H9 (cell line): ENCODE measurements at regions not wholly inside any gene's neighbourhood (a gene's known extent, or its start where the extent isn't known, plus 50 kb on each side); places are given as distances from the start of the nearest gene placed in this dataset.

Experiments used
- DNase-seq: peaks from one replicate; pipeline ENCODE4 v3.0.0-alpha.2; 2017
- H2AFZ ChIP-seq: one replicate; pipeline ENCODE4 v1.6.1; 2013; ENCODE audit warnings: mild to moderate bottlenecking, low read length, control low read depth, moderate library complexity
- H2AK5ac ChIP-seq: 2 replicates; pipeline ENCODE4 v1.6.1; 2013; ENCODE audit warnings: low read length, control low read depth, mixed read lengths; ENCODE audit not compliant: insufficient read length
- H2BK120ac ChIP-seq: one replicate; pipeline ENCODE4 v1.6.1; 2013; ENCODE audit warnings: low read depth, mild to moderate bottlenecking, low read length, control low read depth, inconsistent platforms; ENCODE audit not compliant: poor library complexity, severe bottlenecking
- H2BK12ac ChIP-seq: 2 replicates; pipeline ENCODE4 v1.6.1; 2013; ENCODE audit warnings: low read length, control low read depth, mixed read lengths, low read depth; ENCODE audit not compliant: insufficient read length
- H2BK15ac ChIP-seq: 2 replicates; pipeline ENCODE4 v1.6.1; 2013; ENCODE audit warnings: low read depth, low read length, control low read depth
- H2BK20ac ChIP-seq: one replicate; pipeline ENCODE4 v1.6.1; 2013; ENCODE audit warnings: low read depth, mild to moderate bottlenecking, low read length, control low read depth, inconsistent platforms; ENCODE audit not compliant: poor library complexity, severe bottlenecking
- H2BK5ac ChIP-seq: 2 replicates; pipeline ENCODE4 v1.6.1; 2013; ENCODE audit warnings: low read length, control low read depth, mixed read lengths; ENCODE audit not compliant: insufficient read length
- H3K14ac ChIP-seq: 2 replicates; pipeline ENCODE4 v1.6.1; 2013; ENCODE audit warnings: low read length, control low read depth; ENCODE audit not compliant: insufficient read depth
- H3K18ac ChIP-seq: 2 replicates; pipeline ENCODE4 v1.6.1; 2013; ENCODE audit warnings: low read depth, mild to moderate bottlenecking, mixed read lengths, low read length, control low read depth; ENCODE audit not compliant: insufficient read length
- H3K23ac ChIP-seq: 2 replicates; pipeline ENCODE4 v1.6.1; 2013; ENCODE audit warnings: low read length, control low read depth, mixed read lengths, low read depth; ENCODE audit not compliant: insufficient read length
- H3K23me2 ChIP-seq: 2 replicates; pipeline ENCODE4 v1.6.1; 2013; ENCODE audit warnings: low read depth, mild to moderate bottlenecking, mixed read lengths, low read length, control low read depth; ENCODE audit not compliant: insufficient read length, poor library complexity, severe bottlenecking
- H3K27ac ChIP-seq: 2 replicates; pipeline ENCODE4 v1.5.1; 2013; ENCODE audit warnings: low read length, control low read depth, mixed read lengths, low read depth; ENCODE audit not compliant: insufficient read length
- H3K27me3 ChIP-seq: 2 replicates; pipeline ENCODE4 v1.6.1; 2013; ENCODE audit warnings: low read length, control low read depth, inconsistent platforms; ENCODE audit not compliant: insufficient read depth
- H3K4ac ChIP-seq: 2 replicates; pipeline ENCODE4 v1.6.1; 2013; ENCODE audit warnings: low read depth, mild to moderate bottlenecking, control low read depth, inconsistent platforms, low read length, moderate library complexity
- H3K4me1 ChIP-seq: 2 replicates; pipeline ENCODE4 v1.6.1; 2013; ENCODE audit warnings: low read length, control low read depth, inconsistent platforms; ENCODE audit not compliant: insufficient read depth
- H3K4me2 ChIP-seq: 2 replicates; pipeline ENCODE4 v1.6.1; 2013; ENCODE audit warnings: low read length, control low read depth, mixed read lengths; ENCODE audit not compliant: insufficient read length, insufficient read depth
- H3K56ac ChIP-seq: 2 replicates; pipeline ENCODE4 v1.6.1; 2013; ENCODE audit warnings: low read depth, mild to moderate bottlenecking, mixed read lengths, low read length, control low read depth; ENCODE audit not compliant: insufficient read length
- H3K79me1 ChIP-seq: 2 replicates; pipeline ENCODE4 v1.6.1; 2013; ENCODE audit warnings: low read depth, mild to moderate bottlenecking, moderate library complexity, low read length, control low read depth, inconsistent platforms; ENCODE audit not compliant: insufficient read depth, poor library complexity, severe bottlenecking
- H3K79me2 ChIP-seq: 2 replicates; pipeline ENCODE4 v1.6.1; 2013; ENCODE audit warnings: low read length, control low read depth, inconsistent platforms; ENCODE audit not compliant: insufficient read depth
- H3K9ac ChIP-seq: 2 replicates; pipeline ENCODE4 v1.6.1; 2013; ENCODE audit warnings: low read length, control low read depth, mixed read lengths; ENCODE audit not compliant: insufficient read length; ENCODE audit errors: extremely low read depth
- H3K9me3 ChIP-seq: one replicate; pipeline ENCODE4 v1.6.1; 2013; ENCODE audit warnings: low read depth, low read length, inconsistent platforms; ENCODE audit not compliant: control insufficient read depth
- H3T11ph ChIP-seq: one replicate; pipeline ENCODE4 v1.6.1; 2013; ENCODE audit warnings: mild to moderate bottlenecking, low read length, control low read depth, inconsistent platforms
- H4K20me1 ChIP-seq: one replicate; pipeline ENCODE4 v1.6.1; 2013; ENCODE audit not compliant: control insufficient read depth, insufficient read length, insufficient read depth
- H4K5ac ChIP-seq: 2 replicates; pipeline ENCODE4 v1.6.1; 2013; ENCODE audit warnings: low read depth, mild to moderate bottlenecking, mixed read lengths, low read length, control low read depth; ENCODE audit not compliant: insufficient read length
- H4K8ac ChIP-seq: replicated peaks from 2 replicates; pipeline ENCODE4 v1.6.1; 2013; ENCODE audit warnings: low read length, control low read depth, mixed read lengths, low read depth; ENCODE audit not compliant: insufficient read length
- H4K91ac ChIP-seq: 2 replicates; pipeline ENCODE4 v1.6.1; 2013; ENCODE audit warnings: low read depth, mild to moderate bottlenecking, moderate library complexity, mixed read lengths, low read length, control low read depth; ENCODE audit not compliant: insufficient read length
- H3K27ac Mint-ChIP-seq, 3 experiments: 2 replicates in 2 of 3; 3 replicates in 1 of 3; pipeline ENCODE4 v1.8.0; 2020 to 2021; ENCODE audit warnings: mixed read lengths in 3 of 3, mild to moderate bottlenecking in 1 of 3, moderate library complexity in 1 of 3
- H3K27me3 Mint-ChIP-seq: 2 replicates; pipeline ENCODE4 v1.8.0; 2021; ENCODE audit warnings: low read depth, mild to moderate bottlenecking, moderate library complexity, mixed read lengths
- H3K36me3 Mint-ChIP-seq, 3 experiments: 2 replicates in 2 of 3; 3 replicates in 1 of 3; pipeline ENCODE4 v1.8.0; 2020 to 2021; ENCODE audit warnings: low read depth in 3 of 3, mixed read lengths in 3 of 3; ENCODE audit not compliant: insufficient read depth in 1 of 3
- H3K4me1 Mint-ChIP-seq, 2 experiments: 2 replicates each; pipeline ENCODE4 v1.8.0; 2020; ENCODE audit warnings: mixed read lengths in 2 of 2
- H3K4me3 Mint-ChIP-seq, 2 experiments: 2 replicates in 1 of 2; 3 replicates in 1 of 2; pipeline ENCODE4 v1.8.0; 2020 to 2021; ENCODE audit warnings: mild to moderate bottlenecking in 2 of 2, mixed read lengths in 2 of 2, moderate library complexity in 1 of 2
- H3K9me3 Mint-ChIP-seq, 2 experiments: 2 replicates in 1 of 2; 3 replicates in 1 of 2; pipeline ENCODE4 v1.8.0; 2020; ENCODE audit warnings: mild to moderate bottlenecking in 2 of 2, mixed read lengths in 2 of 2, moderate library complexity in 1 of 2
- WGBS: extraction: QIAGEN DNeasy Blood & Tissue Kit; methylation state at CpG from one replicate; pipeline ENCODE4 v1.1.7; 2013; ENCODE audit warnings: missing lambda C conversion rate, low lambda C conversion rate, mixed read lengths; ENCODE audit not compliant: insufficient read length; ENCODE audit errors: extremely low coverage; 5-methylcytosine and 5-hydroxymethylcytosine counted together
- TF ChIP-seq, protein P1 (sequence below): fragments of 200-600 bp; sonication (generic); conservative IDR thresholded peaks from 3 replicates; pipeline ENCODE4 v1.8.0; 2021; ENCODE audit warnings: antibody characterized with exemption, mild to moderate bottlenecking

DNA sequence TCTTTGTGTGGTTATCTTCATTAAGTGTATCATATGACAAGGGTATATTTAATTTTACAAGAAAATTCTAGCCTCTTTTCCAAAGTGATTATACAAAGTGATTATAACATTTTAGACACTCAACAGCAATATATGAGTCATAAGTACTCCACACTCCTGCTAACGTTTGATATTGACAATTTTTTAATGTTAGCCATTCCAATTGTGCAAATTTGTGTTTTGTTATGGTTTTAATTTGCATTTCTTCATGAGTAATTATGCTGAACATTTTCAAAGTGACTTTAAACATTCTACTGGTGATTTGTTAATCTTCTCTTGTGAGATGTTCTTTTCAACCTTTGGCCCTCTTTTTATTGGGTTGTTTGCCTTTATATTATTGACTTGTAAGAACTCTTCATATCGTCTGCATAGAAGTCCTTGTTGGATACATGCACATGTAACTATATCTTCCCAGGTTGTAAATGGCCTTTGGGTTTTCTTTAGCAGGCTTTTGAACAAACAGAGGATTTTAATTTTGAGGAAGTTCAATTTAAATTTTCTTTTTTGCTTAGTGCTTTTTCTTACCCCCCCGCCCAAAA is 771.6 kb upstream of the ZNF608 start:
- Histone ChIP-seq H3K4me2 (no peak overlapping the region), H2BK12ac (no peak overlapping the region), H3K23me2 (no peaks in the 10 kb centered on the region), H4K91ac (no peak overlapping the region), H3T11ph (no peak overlapping the region), H3K4ac (no peak overlapping the region), H3K14ac (no peak overlapping the region), H3K4me1 (peaks cover 6% of the 10 kb centered on the region; the same call in 1 of the 2 replicates), H2BK120ac (no peak overlapping the region), H3K79me1 (no peaks in the 10 kb centered on the region), H3K9ac (no peak overlapping the region), H3K56ac (no peak overlapping the region), H4K8ac (no peak overlapping the region), H4K5ac (no peak overlapping the region), H2BK15ac (no peak overlapping the region), H3K79me2 (no peaks in the 10 kb centered on the region), H3K9me3 (no peaks in the 10 kb centered on the region), H4K20me1 (no peaks in the 10 kb centered on the region), H3K18ac (no peak overlapping the region), H3K23ac (no peak overlapping the region), H3K27me3 (no peaks in the 10 kb centered on the region), H2AFZ (no peak overlapping the region), H2BK5ac (no peak overlapping the region), H2AK5ac (no peak overlapping the region), H2BK20ac (no peak overlapping the region), H3K27ac (no peak overlapping the region)
- WGBS = no CpG with 5 or more reads among the region's 3 CpGs
- peaks cover 15 to 19% of the 10 kb centered on the region in 2 experiments for H3K4me1 Mint-ChIP-seq
- H3K36me3 Mint-ChIP-seq = no peaks in the 10 kb centered on the region
- H3K27ac Mint-ChIP-seq = no peak overlapping the region
- no peak overlapping the region for H3K4me3 Mint-ChIP-seq
- TF ChIP-seq, protein P1, sequence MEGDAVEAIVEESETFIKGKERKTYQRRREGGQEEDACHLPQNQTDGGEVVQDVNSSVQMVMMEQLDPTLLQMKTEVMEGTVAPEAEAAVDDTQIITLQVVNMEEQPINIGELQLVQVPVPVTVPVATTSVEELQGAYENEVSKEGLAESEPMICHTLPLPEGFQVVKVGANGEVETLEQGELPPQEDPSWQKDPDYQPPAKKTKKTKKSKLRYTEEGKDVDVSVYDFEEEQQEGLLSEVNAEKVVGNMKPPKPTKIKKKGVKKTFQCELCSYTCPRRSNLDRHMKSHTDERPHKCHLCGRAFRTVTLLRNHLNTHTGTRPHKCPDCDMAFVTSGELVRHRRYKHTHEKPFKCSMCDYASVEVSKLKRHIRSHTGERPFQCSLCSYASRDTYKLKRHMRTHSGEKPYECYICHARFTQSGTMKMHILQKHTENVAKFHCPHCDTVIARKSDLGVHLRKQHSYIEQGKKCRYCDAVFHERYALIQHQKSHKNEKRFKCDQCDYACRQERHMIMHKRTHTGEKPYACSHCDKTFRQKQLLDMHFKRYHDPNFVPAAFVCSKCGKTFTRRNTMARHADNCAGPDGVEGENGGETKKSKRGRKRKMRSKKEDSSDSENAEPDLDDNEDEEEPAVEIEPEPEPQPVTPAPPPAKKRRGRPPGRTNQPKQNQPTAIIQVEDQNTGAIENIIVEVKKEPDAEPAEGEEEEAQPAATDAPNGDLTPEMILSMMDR = no peak
- DNase-seq = no peak
- no peaks in the 10 kb centered on the region for H3K27me3 Mint-ChIP-seq
- H3K9me3 Mint-ChIP-seq = no peaks in the 10 kb centered on the region; a peak in 1 of 5 replicates
